ENCODE measurements at regions not wholly inside any gene's neighbourhood (a gene's known extent, or its start where the extent isn't known, plus 50 kb on each side); places are given as distances from the start of the nearest gene placed in this dataset.

GRCh38 chr5:167152561-167152960 lies 1138.9 kb upstream of the WWC1 start:
- TF ChIP-seq CTCF (IDR thresholded peaks at IDR 0.05 in 4 of 5, conservative IDR thresholded peaks at IDR 0.05 in 1 of 5) (no peak), POLR2A (IDR thresholded peaks at IDR 0.05) (no peak)

Measured in gastrocnemius medialis (tissue), 4 donors.